ENCODE measurements at regions not wholly inside any gene's neighbourhood (a gene's known extent, or its start where the extent isn't known, plus 50 kb on each side); places are given as distances from the start of the nearest gene placed in this dataset.

GRCh38 chr21:36587388-36587787 is 107.5 kb upstream of the CLDN14 start (continued):
- TF ChIP-seq ZNF75D (CRISPR knock-in tag; IDR thresholded peaks at IDR 0.05; ENCODE audit: borderline replicate concordance): no peak
- no peak for TF ChIP-seq ATF6 (CRISPR knock-in tag; conservative IDR thresholded peaks at IDR 0.05)
- no peak for TF ChIP-seq ZNF335 (CRISPR knock-in tag; IDR thresholded peaks at IDR 0.05)
- TF ChIP-seq CEBPB (IDR thresholded peaks at IDR 0.05; ENCODE audit: borderline replicate concordance, low read depth, low read length): no peak
- no peak for TF ChIP-seq AGO1 (IDR thresholded peaks at IDR 0.05; ENCODE audit: low read depth, low read length, poor library complexity, severe bottlenecking)
- TF ChIP-seq ZNF143 (CRISPR knock-in tag; IDR thresholded peaks at IDR 0.05): no peak

GRCh38 chr21:36589352-36589971 is 109.5 kb upstream of the SIM2 start:
- Histone ChIP-seq H3K4me2 (ENCODE audit: low read depth, low read length) (no peak overlapping the region), H3K9me3 (ENCODE audit: low read length) (no peaks in the 10 kb centered on the region), H3K27me3 (ENCODE audit: control insufficient read depth in 1 of 2, insufficient read depth in 2 of 2, low read length in 2 of 2) (peaks cover 1 to 34% of the 10 kb centered on the region in 2 experiments; a peak in 3 of 5 replicates), H3K27ac (ENCODE audit: extremely low read length, insufficient read depth, low read length) (no peak overlapping the region), H3K79me2 (ENCODE audit: insufficient read depth, low read length) (no peaks in the 10 kb centered on the region), H3K9ac (ENCODE audit: insufficient read depth, low read depth, low read length) (no peak overlapping the region), H2AFZ (ENCODE audit: low read length) (no peak overlapping the region), H3K36me3 (replicated peaks in 1 of 2; ENCODE audit: control insufficient read depth in 1 of 2, insufficient read depth in 2 of 2, low read length in 2 of 2) (no peaks in the 10 kb centered on the region), H3K4me3 (replicated peaks in 1 of 3; ENCODE audit: insufficient read depth in 1 of 3, low read depth in 2 of 3, low read length in 3 of 3) (no peak overlapping the region), H3K4me1 (ENCODE audit: insufficient read depth, low read length) (no peaks in the 10 kb centered on the region), H4K20me1 (ENCODE audit: insufficient read depth, low read length) (no peaks in the 10 kb centered on the region)
- BruUV-seq (replicated peaks): no TSS peak
- intact Hi-C loops (cut with micrococcal nuclease; ENCODE audit: unreplicated experiment): loop anchor here (1.0 to 10.0 kb wide), 2 partner anchors 85 to 169 kb away; no protein-coding TSS in a partner anchor
- WGBS (ENCODE audit: low lambda C conversion rate): 6% methylated on average over 10 of the region's 10 CpGs
- peak; percentile 15 for DNase-seq (ENCODE audit: low spot score)
- ChIA-PET CTCF (ENCODE audit: low intra/inter-chr PET ratio, low total read pairs) (interaction anchor here (1.0 to 2.0 kb wide), 3 partner anchors 85 to 170 kb away, joined by 3 to 9 read pairs (median 5); no protein-coding TSS in a partner anchor), POLR2A (no interaction called here)
- ATAC-seq: peak; percentile 81
- FAIRE-seq: no peak
- in situ Hi-C loops (cut with HindIII; ENCODE audit: extremely low pct_ligation_motif_present, low pct_unique_long_range_greater_than_20kb): no loop called here
- TF ChIP-seq ZNF790 (CRISPR knock-in tag; IDR thresholded peaks at IDR 0.05; ENCODE audit: borderline replicate concordance) (no peak), CTCF (CRISPR knock-in tag; IDR thresholded peaks at IDR 0.05) (peak; percentile 75), FOXJ3 (CRISPR knock-in tag; IDR thresholded peaks at IDR 0.05; ENCODE audit: borderline replicate concordance) (no peak), ZNF543 (CRISPR knock-in tag; IDR thresholded peaks at IDR 0.05) (no peak), SIN3B (IDR thresholded peaks at IDR 0.05; ENCODE audit: low read length) (no peak), CREB1 (IDR thresholded peaks at IDR 0.05) (no peak), CREB1 (CRISPR knock-in tag; IDR thresholded peaks at IDR 0.05) (no peak), SOX13 (IDR thresholded peaks at IDR 0.05) (no peak), SOX13 (CRISPR knock-in tag; conservative IDR thresholded peaks at IDR 0.05 in 1 of 2, IDR thresholded peaks at IDR 0.05 in 1 of 2) (no peak), UBTF (CRISPR knock-in tag; IDR thresholded peaks at IDR 0.05) (no peak), ZNF501 (CRISPR knock-in tag; IDR thresholded peaks at IDR 0.05) (no peak), ZNF652 (CRISPR knock-in tag; IDR thresholded peaks at IDR 0.05; ENCODE audit: borderline replicate concordance, low read depth) (no peak), STAG1 (CRISPR knock-in tag; IDR thresholded peaks at IDR 0.05) (peak; percentile 60)

All from HepG2 (cell line).